Stimulated activated CD8-positive, alpha-beta memory T cell treated with anti-CD3 and anti-CD28 coated beads, Interleukin-7, amount 100 ng/mL, for 48 hours (primary cell): ENCODE measurements at regions not wholly inside any gene's neighbourhood (a gene's known extent, or its start where the extent isn't known, plus 50 kb on each side); places are given as distances from the start of the nearest gene placed in this dataset.

ENCODE experiments used
- DNase-seq, 2 donors: peaks; one replicate each; pipeline ENCODE4 v3.0.0-alpha.2; 2020; ENCODE audit warnings: low read depth in 1 of 2; ENCODE audit errors: extremely low read depth in 1 of 2

DNA sequence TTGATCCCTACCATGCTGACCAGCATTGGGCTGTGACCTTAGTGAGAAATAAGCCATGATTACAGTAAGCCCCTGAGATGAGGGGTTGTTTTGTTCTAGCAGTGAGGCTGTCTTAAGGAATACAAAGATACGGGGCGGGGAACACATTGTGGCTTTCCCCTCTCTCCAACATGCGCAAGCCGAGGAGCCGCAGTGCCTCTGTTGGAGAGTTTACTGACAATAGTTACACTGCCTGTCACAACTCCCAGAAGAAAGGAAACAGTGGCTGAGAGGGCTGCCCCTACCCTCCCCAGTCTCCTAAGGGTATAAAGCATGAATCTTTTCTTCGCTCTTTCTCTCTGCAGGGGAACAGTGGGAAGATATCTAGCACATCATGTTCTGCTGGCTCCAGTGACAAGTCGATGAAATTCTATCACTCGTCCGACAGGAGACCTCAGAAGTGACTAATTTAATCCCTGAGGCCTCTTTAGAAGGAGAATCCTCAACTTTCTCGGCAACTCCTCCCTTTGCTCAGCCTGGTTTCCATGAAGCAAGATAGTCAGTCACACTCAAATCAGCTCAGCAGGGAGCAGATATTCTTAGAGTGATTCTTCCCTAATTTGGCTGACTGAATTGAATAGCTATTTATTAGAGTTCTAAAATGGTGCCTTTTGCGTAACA, 409.0 kb upstream of the PROK2 start:
- no peak for DNase-seq

DNA sequence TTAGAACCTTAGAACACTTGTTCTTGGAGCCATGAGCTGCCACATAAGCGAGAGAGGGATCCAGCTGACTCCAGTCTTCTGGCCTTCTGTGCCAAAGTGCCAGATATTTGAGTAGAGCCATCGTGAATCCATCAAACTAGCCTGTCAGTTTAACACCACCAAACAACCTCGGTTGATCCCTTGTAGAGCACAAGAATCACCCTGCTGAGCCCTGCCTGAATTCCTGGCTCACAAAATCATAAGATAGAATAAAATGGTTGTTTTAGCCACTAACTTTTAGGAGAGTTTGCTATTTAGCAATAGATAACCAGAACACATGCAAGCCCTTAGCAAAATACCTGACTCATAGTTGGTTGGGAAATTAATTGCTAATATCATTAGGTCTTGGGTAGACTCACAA, 407.6 kb upstream of the PROK2 start:
- no peak for DNase-seq

DNA sequence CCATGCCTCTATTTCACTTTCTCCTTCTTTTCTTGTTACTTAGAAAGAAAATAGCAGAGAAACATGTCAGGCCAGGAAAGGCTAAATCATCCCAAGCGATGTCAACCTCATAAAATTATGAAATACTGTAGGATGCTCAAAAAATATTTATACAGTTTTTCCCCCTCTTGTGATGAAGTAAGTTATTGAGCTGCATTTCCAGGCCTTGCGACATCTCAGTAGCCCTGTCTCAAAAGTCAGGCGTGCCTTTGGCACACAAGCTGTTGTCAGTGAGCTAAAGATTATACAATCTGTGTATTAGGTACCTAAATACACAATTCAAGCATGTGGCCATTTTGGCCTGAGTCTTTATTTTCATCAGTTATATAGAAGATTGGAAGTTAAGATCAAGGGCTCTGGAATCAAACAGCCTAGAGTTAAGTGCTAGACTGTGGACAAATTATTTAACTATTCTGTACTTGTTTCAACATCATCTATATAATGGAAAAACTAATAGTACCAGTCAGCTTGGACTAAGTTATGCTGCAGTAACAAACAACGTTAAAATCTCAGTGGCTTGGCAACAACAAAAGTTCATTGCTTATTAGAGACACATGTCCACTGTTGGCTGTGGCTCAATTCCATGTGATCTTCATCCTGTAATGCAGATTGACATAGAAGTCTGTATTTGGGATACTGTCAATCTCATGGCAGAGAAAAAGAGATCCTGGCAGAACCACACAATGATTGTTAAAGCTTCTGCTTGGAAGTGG, 406.4 kb upstream of the PROK2 start:
- DNase-seq = no peak

DNA sequence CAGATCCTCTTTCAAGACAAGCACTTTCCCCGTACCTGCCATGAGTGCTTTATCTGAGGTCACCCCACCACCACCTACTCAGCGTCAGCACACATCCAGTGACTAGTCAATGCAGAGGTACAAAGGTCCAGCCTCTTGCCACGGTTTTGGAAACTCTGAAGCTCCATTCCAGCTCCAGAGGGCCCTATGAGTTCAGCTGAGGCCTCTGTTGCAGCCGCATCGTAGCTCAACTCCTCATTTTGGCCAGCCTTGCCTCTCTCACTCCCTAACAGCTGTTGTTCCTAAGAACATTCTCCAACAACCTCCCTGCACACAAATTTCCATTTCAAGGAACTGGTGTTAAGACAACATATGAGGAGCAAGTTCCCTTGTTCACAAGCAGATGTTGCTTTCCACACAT, 405.1 kb upstream of the PROK2 start:
- DNase-seq = no peak

DNA sequence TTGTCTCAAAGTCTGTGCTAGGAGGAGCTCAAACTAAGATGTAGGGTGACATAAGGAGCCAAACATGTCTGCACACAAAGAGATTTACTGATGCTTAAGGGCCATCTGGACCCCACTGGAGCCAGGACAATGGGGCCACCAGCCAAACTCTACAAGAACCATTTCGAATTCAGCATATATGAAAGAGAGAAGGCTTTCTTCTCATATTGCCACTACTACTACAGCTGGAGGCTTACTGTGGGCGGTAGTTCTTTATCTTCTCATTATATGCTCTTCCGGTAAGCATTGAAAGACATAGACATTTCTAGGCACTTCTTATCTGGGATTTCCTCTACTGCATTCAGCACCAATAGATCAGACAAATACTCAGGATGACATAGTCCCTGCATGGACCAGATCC, 404.4 kb upstream of the PROK2 start:
- no peak for DNase-seq

DNA sequence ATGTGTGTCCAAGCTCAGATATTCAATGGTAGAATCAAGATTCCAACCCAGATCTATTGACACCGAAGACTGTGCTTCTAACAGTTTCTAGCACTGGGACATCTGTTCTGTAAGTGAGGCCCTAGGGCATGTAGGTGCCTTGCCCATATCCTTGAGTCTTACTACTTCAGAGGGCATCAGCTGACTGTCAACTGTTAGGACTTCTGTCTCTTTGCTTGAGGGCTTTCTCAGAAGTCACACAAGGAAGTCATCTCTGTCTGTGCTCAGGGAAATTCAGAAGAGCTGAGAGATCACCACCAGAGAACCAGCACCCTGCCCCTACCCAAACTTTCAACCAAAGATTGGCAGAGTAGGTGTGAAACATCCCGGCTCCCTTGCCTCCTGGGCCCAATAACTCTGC, 403.6 kb upstream of the PROK2 start:
- no peak for DNase-seq

DNA sequence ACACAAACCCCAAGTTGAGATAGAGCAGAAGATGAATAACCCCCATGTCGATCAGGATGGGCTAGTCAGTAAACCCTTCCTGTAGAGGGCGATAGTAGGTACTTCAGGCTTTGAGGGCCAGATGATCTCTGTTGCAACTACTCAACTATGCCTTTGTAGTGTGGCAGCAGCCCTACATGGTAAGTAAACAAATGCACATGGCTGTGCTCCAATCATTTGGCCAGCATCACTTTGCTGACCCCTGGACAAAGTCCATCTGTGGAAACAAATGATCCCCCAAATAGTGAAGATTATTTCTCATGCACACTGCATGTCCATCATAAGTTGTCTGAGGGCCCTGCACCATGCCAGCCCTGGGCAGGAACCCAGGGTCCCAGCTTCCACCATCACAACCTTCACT, 402.2 kb upstream of the PROK2 start:
- DNase-seq = no peak

DNA sequence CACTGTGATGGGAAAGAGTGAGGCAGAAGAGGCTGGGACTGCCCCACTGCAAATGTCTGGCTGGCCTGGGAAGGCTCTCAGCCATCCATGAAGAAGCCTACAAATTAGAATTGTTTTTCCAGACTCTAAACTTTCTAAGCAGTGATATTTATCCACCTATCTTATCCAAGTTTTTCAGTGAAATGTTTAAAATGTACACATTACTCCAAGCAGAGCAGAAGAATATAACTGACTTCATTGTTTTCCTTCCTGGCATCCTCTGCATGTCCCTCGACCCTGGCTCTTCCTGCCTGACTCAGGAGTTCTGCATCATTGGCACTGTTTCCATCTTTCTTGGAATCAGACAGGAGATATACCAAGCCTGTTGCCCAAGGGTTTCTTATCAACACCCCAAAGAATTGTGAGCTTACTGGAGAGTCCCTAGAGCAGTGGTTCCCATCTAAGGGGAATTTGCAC, 401.5 kb upstream of the PROK2 start:
- DNase-seq = no peak

DNA sequence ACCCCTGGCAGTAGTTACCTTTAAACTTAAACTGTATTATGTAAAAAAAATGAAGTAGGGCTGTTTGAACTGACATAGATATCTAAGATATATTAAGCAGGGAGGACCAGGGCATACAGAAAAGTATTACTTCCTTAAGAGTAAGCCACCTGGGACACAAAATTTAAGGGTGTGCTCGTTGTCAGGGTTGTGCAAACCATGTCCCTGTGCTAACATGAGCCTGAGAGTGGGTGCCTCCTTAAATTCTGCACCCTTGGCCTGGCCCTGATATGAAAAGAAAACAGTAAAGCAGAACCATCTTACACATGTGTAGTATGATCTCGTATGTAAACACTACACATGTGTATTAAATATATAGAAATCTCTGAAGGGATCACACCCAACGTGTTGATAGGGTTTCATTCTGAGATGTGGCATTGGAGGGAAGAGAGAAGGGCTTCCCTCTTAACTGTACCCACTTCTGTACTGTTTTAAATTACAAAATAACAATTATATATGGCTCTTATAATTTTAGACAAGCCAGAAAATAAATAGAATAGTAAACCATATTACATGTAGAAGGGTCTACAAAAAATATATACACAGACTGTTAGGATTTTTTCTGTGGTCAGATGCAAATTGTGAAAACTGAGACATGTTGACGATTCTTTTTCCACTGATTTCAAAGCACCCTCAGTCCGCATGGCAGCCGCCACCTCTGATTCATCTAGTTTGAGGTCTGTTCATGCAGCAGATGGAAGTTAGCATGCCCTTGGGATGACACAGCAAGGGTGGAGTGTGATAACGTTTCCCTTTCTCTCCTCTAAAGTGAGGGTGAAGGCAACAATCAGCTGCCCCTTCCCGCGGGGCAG, 400.8 kb upstream of the PROK2 start:
- peak; percentile 13 to 40 for DNase-seq

DNA sequence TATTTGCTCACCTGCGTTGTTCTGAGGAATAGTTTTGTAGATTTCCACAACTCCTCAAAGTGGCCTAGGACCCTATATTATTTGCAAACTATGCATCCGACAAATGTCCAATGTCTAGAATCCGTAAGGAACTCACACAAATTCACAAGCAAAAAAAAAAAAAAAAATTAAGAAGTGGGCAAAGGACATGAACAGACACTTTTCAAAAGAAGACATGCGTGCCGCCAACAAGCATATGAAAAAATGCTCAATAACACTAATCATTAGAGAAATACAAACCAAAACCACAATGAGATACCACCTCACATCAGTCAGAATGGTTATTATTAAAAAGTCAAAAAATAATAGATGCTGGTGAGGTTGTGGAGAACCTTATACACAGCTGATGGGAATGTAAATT, 398.5 kb upstream of the PROK2 start:
- no peak for DNase-seq

DNA sequence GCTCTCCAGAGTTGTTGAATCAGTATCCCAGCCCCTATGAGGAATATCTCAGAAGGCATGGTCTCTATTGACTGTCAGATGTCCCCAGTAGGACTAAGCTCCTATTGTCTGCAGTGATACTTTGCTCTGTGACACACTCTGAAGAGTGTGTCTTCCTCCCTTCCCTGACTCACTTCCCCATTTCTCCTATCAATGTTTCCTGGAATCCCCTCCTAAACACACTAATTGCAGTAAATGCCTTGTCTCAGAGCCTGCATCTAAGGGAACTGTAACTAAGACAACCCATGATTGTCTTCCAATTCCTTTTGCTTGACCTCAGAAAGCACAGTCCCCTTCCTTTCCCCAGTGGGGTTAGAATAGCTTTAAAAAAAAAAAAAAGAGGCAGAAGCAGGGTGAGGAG, 397.3 kb upstream of the PROK2 start:
- DNase-seq = no peak

DNA sequence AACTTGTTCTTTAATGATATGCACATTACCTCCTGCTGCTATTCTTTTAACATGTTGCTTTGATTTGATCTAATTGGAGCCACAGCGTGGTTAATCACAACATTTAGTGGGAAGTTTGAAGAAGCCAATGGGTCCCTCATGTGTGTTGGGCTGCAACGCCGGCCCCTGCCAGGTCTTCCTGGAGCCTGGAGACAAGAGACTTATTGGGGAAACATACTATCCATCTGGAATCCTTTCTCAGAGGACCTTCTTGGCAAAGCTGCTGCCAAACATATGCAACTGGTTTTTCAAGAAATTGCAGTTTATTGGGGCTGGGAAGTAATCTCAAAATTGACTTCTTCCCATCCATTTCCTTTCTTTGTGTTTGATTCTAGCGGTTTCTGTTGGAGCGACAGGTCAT, 396.3 kb upstream of the PROK2 start:
- DNase-seq = no peak

DNA sequence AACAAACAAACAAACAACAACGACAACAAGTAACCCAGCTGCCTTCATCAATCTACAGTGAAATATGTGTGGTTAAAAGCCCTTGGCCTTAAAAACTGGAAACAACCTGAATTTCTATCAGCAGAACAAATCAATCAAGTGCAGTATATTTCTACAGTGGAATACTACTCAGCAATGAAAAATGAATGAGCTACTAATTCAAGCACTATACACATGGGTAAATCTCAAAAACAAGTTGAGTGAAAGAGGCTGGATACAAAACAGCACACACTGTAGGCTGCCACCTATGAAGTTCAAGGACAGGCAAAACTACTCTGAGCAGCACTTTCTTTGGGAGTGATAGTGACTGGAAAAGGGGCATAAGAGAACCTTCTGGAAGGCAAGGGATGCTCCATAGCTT, 395.5 kb upstream of the PROK2 start:
- DNase-seq = no peak

DNA sequence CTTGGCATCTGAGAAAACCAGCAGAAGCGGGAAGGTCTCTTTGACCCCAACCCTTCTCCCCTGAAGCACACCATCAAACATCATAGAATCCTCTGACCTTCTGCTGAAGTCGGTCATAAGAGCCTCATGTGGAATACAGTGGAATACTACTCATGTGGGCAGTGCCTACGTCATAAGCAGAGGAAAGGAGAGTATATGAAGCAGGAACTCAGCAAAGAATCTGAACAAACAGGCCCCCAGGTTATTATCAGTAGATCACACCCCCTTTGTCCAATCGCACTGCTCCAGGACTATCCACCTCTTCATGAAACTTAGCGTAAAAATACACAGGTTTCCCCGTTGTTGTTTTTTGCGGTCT, 394.1 kb upstream of the PROK2 start:
- DNase-seq = no peak

DNA sequence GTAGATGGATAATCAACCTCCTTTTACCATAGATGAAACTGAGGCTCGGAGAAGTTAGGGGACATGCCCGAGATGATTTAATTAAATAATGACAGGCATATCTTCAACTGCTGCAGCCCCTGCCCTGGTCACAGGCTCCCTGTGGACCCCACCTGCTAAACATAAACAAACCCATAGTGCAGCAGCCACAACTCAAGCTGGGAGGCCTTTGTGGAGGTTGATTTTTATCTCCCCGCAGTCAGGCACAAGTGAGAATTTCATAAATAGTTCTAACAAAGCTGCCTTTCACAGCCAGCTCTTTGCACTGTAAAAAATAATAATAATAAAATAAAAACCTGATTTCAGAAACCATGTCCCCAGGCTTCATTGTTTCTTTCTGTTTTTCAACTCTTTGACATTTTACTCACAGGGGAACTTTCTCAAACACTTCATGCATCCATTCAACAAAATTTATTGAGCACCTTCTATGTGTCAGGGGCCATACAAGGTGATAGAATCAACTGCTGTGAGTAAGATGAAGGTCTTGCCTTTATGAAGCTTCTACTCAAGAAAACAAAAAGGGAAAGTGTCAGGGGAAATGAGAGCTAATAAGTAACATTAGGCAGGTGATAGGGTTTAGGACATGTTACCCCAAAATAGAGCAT, 393.6 kb upstream of the PROK2 start:
- DNase-seq = no peak

DNA sequence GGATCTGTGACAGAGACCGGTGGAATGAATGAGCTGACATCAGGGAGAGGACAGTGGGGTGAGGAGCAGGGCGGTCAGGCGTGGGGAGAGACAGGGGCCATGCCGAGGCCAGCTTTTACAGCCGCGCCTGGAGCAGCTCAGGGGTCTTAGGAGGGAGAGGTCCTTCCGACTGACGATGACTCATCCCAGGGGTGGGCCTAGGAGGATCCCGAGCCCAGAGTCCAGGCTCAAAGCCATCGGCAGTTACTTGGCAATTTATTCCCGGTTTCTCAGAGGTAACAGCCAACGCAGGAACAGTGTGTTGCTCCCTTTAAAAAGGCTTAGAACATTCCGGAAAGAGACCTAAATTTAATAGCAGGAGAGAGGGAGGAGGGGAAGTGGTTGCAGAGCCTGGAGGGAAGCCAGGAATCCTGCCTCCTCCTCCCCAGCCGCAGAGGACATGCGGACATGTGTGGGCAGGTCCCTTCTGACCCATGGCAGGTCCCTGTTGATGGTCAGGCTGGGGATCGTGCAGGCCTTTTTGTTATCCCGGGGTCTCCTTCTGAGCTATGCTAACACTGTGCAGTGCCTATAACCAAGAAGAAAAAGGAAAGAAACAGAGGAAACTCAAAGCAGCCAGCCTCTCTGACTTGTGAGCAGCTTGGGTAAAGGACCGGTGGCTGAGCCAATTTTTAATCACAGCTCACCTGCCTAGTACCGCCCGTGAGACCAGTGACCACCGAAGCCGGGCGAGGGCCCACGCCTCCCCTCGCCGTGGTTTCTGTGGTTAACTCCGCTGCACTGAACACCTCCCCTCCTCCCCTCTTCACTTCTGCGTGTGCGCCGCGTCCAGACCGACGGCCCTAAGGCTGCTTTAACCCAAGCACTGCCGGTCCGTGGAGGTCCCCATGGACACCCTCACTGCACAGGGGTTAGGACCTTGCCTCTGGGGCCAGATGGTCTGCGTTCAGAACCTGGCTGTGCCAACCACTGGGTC, 392.4 kb upstream of the PROK2 start:
- peak in 1 of 2 donors; percentile 2 for DNase-seq

DNA sequence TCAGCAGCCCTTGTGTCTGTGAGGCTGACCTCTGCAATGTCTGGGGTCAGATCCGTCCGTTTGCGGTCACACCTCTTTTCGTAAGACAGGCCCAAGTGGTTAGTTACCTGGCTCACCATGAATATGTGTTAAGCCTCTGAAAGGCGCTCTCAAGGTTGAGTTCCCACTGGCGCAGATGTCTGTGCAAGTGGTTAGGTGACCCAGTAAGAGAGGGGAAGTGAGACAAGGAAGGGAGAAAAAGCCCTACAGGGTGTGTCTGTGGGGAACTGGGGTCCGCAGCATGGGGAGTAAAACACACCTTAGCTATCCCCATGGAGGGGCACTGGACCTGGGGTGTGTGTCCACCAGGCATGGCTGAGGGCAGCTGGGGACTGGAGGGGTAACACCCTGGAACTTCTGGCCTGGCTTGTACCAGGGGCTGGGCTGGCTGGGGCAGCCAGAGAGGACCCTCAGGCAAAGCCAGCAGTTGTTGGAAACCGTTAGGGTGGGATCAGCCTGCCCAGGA, 391.6 kb upstream of the PROK2 start:
- no peak for DNase-seq

DNA sequence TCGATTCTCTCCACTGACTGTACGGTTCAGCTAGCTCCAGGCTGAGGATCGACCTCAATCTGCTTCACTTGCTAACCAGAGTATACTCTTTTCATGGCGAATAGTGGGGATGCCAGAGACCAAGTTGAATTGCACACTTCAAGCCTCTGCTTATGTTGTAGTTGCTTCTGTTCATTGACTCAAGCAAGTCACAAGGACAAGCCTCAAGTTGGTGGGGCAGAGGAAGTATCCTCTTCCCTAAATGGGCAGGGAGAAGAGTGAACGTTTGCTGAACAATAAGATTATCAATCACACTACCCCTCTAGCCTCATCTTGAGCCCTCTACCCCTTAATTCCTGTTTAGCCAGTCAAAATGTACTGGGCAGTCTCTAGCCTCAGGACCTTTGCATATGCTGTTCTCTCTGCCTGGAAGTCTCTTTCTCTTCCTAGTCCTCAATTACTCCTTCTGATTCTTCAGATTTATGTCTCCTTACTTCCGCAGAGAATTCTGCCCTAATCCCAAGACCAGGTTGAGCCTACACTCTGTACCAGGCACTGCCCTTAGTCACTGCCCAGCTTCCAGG, 390.4 kb upstream of the PROK2 start:
- DNase-seq = no peak

DNA sequence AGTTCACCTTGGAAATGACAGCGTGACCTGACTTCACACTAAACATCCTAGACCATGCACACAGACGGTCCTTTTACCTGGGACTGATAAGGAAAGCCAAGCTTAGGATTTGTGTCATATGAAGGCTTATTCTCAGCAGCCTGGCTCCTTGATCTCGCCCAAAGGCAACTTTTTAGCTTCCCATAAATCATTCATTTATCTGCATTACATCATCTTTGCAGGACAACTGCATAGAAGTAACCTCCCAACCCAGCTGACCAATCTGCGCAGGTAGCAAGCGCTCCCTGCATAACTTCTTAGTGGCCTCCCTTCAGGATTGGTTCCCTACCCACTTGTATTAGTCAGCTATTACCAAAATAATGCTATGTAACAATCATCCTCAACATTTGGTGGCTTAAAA, 389.9 kb upstream of the PROK2 start:
- DNase-seq = no peak

DNA sequence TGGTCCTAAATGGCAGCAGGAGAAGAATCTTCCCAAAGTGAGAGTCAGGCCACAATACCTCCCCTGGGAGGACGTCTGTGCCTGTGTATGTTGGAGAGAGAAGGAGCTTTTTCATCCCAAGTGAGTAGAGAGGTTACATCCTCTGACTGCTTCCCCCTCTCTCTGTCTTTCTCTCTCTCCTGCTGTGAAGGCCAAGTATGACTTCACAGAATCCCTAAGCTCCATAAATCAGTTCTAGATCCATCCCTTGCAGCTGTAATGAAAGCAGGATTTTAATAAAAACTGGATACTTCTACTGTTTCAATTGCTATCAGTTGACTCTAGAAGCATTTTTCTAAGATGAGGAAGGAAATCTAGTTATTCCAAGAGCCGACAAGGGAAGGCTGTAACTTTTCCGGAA, 389.1 kb upstream of the PROK2 start:
- DNase-seq = no peak
